Thyroid gland (tissue), 4 donors: ENCODE measurements at regions not wholly inside any gene's neighbourhood (a gene's known extent, or its start where the extent isn't known, plus 50 kb on each side); places are given as distances from the start of the nearest gene placed in this dataset.
"Not testable (repeated sequence)": the region's sequence is repeated elsewhere in the genome, so short reads cannot be mapped to it uniquely, and the experiment has no call there.

ENCODE experiments used
- DNase-seq, 2 donors: peaks; one replicate each; pipeline ENCODE4 v3.0.0-alpha.2; 2019
- H3K27ac ChIP-seq, 3 donors: fragments of 200-600 bp; sonication (generic); 1 replicate in 2 of 3; 2 replicates in 1 of 3; pipeline ENCODE4 v1.5.1; 2016 to 2019; ENCODE audit warnings: mild to moderate bottlenecking in 1 of 3, moderate library complexity in 1 of 3
- H3K27me3 ChIP-seq: fragments of 200-600 bp; sonication (generic); one replicate; pipeline ENCODE4 v1.5.1; 2019
- H3K36me3 ChIP-seq, 2 donors: fragments of 200-600 bp; sonication (generic); one replicate each; pipeline ENCODE4 v1.5.1; 2016 to 2019
- H3K4me1 ChIP-seq, 2 donors: fragments of 200-600 bp; sonication (generic); one replicate each; pipeline ENCODE4 v1.5.1; 2017 to 2019
- H3K4me3 ChIP-seq, 3 donors: fragments of 200-600 bp; sonication (generic); replicated peaks in 1 of 3; 1 replicate in 2 of 3; 2 replicates in 1 of 3; pipeline ENCODE4 v1.5.1; 2016; ENCODE audit warnings: mild to moderate bottlenecking in 1 of 3
- H3K9me3 ChIP-seq: fragments of 200-600 bp; sonication (generic); one replicate; pipeline ENCODE4 v1.5.1; 2017
- POLR2A ChIP-seq, 2 donors: fragments of 450-650 bp; IDR thresholded peaks; one replicate each; pipeline ENCODE4 v1.6.1; 2017; ENCODE audit warnings: antibody characterized with exemption in 2 of 2, mild to moderate bottlenecking in 2 of 2, moderate library complexity in 1 of 2
- WGBS, 2 donors: methylation state at CpG; one replicate each; pipeline ENCODE4 v1.1.5; 2017; 5-methylcytosine and 5-hydroxymethylcytosine counted together
- intact Hi-C: fragments of 100-400 bp; cut with DNase I; formaldehyde crosslinking; loops from one replicate; pipeline ENCODE4 v1.15.1; 2023
- TF ChIP-seq, protein P1 (sequence below), 6 experiments: fragments of 200-600 bp in 3 of 6; fragments of 450-650 bp in 3 of 6; sonication (generic) in 3 of 6; IDR thresholded peaks; one replicate each; pipeline ENCODE4 v1.5.1; 2016 to 2019; ENCODE audit warnings: antibody characterized with exemption in 6 of 6, mild to moderate bottlenecking in 2 of 6, inconsistent platforms in 1 of 6, moderate library complexity in 1 of 6

DNA sequence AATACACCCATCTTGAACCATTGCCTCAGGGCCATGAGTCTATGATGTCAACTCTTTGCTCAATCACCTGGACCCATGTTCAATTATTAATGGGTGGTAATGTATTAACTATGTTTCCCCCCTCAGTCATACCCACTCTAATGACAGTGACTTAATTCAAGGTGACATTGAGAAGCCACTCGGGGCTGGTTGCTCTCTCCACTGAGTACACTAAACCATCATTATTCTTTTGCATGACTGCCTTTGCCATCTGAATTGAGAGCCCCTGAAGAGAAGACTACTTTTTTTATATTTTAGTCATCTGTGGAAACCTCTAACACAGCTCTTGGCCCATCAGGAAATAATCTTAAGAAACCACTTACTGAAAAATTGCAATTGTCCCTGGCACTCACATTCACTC lies 139.2 kb upstream of the SOX21 start:
- TF ChIP-seq, protein P1, sequence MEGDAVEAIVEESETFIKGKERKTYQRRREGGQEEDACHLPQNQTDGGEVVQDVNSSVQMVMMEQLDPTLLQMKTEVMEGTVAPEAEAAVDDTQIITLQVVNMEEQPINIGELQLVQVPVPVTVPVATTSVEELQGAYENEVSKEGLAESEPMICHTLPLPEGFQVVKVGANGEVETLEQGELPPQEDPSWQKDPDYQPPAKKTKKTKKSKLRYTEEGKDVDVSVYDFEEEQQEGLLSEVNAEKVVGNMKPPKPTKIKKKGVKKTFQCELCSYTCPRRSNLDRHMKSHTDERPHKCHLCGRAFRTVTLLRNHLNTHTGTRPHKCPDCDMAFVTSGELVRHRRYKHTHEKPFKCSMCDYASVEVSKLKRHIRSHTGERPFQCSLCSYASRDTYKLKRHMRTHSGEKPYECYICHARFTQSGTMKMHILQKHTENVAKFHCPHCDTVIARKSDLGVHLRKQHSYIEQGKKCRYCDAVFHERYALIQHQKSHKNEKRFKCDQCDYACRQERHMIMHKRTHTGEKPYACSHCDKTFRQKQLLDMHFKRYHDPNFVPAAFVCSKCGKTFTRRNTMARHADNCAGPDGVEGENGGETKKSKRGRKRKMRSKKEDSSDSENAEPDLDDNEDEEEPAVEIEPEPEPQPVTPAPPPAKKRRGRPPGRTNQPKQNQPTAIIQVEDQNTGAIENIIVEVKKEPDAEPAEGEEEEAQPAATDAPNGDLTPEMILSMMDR (IDR thresholded peaks at IDR 0.05) = no peak
- TF ChIP-seq POLR2A (IDR thresholded peaks at IDR 0.05) = no peak
- intact Hi-C loops = no loop called here
- WGBS, 2 donors = 75 to 81% methylated on average over 1 of the region's 1 CpG

GRCh38 chr13:94849254-94849653 lies 136.9 kb upstream of the SOX21 start:
- intact Hi-C loops = no loop called here
- H3K27ac ChIP-seq = no peak overlapping the region
- DNase-seq = no peak
- H3K4me3 ChIP-seq = no peak overlapping the region
- 52 to 58% methylated on average over 1 of the region's 1 CpG for WGBS, 2 donors
- TF ChIP-seq, protein P1 (IDR thresholded peaks at IDR 0.05) = no peak
- no peak for TF ChIP-seq POLR2A (IDR thresholded peaks at IDR 0.05)
- H3K9me3 ChIP-seq = no peaks in the 10 kb centered on the region
- no peaks in the 10 kb centered on the region for H3K27me3 ChIP-seq
- no peaks in the 10 kb centered on the region for H3K36me3 ChIP-seq
- no peaks in the 10 kb centered on the region for H3K4me1 ChIP-seq

More for the DNA sequence above, 139.2 kb upstream of the SOX21 start:
- no peaks in the 10 kb centered on the region for H3K27me3 ChIP-seq
- H3K9me3 ChIP-seq = no peaks in the 10 kb centered on the region
- no peak overlapping the region for H3K27ac ChIP-seq
- no peaks in the 10 kb centered on the region for H3K36me3 ChIP-seq
- no peaks in the 10 kb centered on the region for H3K4me1 ChIP-seq
- DNase-seq = no peak
- no peak overlapping the region for H3K4me3 ChIP-seq

- H3K4me1 ChIP-seq = no peaks in the 10 kb centered on the region
- no peak overlapping the region for H3K27ac ChIP-seq
- no peaks in the 10 kb centered on the region for H3K27me3 ChIP-seq
- no peak for TF ChIP-seq POLR2A (IDR thresholded peaks at IDR 0.05)
- TF ChIP-seq, protein P1 (IDR thresholded peaks at IDR 0.05) = no peak
- H3K9me3 ChIP-seq = no peaks in the 10 kb centered on the region
- H3K4me3 ChIP-seq = no peak overlapping the region
- intact Hi-C loops = no loop called here
- H3K36me3 ChIP-seq = no peaks in the 10 kb centered on the region
- no peak for DNase-seq
Observed at GRCh38 chr13:94842901-94843300, 130.6 kb upstream of the SOX21 start.

DNA sequence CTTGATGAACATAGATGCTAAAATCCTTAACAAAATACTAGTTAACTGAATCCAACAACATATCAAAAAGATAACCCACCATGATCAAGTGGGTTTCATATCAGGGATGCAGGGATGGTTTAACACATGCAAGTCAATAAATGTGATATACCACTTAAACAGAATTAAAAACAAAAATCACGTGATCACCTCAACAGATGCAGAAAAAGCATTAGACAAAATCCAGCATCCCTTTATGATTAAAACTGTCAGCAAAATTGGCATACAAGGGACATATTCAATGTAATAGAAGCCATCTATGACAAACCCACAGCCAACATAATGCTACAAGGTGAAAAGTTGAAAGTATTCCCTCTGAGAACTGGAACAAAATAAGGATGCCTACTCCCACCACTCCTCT lies 124.7 kb upstream of the SOX21 start:
- H3K36me3 ChIP-seq, intact Hi-C loops, H3K27me3 ChIP-seq, H3K9me3 ChIP-seq, H3K27ac ChIP-seq, H3K4me1 ChIP-seq, DNase-seq, H3K4me3 ChIP-seq: not testable (repeated sequence)
- WGBS, 2 donors = 88 to 91% methylated on average over 1 of the region's 1 CpG

- DNase-seq = no peak
- WGBS, 2 donors = 86 to 91% methylated on average over 3 of the region's 3 CpGs
- no peaks in the 10 kb centered on the region for H3K27me3 ChIP-seq
- intact Hi-C loops = no loop called here
- H3K36me3 ChIP-seq = no peaks in the 10 kb centered on the region
- H3K4me3 ChIP-seq = no peak overlapping the region
- H3K27ac ChIP-seq = no peak overlapping the region
- no peaks in the 10 kb centered on the region for H3K4me1 ChIP-seq
- no peaks in the 10 kb centered on the region for H3K9me3 ChIP-seq
- TF ChIP-seq, protein P1 (IDR thresholded peaks at IDR 0.05) = no peak
- no peak for TF ChIP-seq POLR2A (IDR thresholded peaks at IDR 0.05)
Observed at GRCh38 chr13:94829837-94830365, 117.6 kb upstream of the SOX21 start.
